GM21737 (cell line): ENCODE measurements at regions not wholly inside any gene's neighbourhood (a gene's known extent, or its start where the extent isn't known, plus 50 kb on each side); places are given as distances from the start of the nearest gene placed in this dataset.
A peak's percentile ranks its signal among the peaks of the same experiment; 100 is the strongest.
"Not testable (repeated sequence)": the region's sequence is repeated elsewhere in the genome, so short reads cannot be mapped to it uniquely, and the experiment has no call there.

Experiments used
- ATAC-seq: cut with Tn5 transposase; IDR thresholded peaks from one replicate; pipeline ENCODE4 v1.9.1; 2021; ENCODE audit warnings: mild to moderate bottlenecking, moderate library complexity; ENCODE audit not compliant: unreplicated experiment

- no peak for ATAC-seq
Measured at GRCh38 chr10:53107711-53108110, 335.1 kb upstream of the MBL2 start.

GRCh38 chr10:53102424-53102823 is 329.8 kb upstream of the MBL2 start:
- ATAC-seq = no peak

GRCh38 chr10:53093878-53094277 is 321.3 kb upstream of the MBL2 start:
- no peak for ATAC-seq

GRCh38 chr10:53091574-53091973 is 319.0 kb upstream of the MBL2 start:
- ATAC-seq = no peak

- no peak for ATAC-seq
Measured at GRCh38 chr10:53088961-53089360, 316.4 kb upstream of the MBL2 start.

- ATAC-seq = no peak
Measured at GRCh38 chr10:53079283-53079682, 306.7 kb upstream of the MBL2 start.

GRCh38 chr10:53076948-53077347 is 304.4 kb upstream of the MBL2 start:
- ATAC-seq = no peak

- no peak for ATAC-seq
Measured at GRCh38 chr10:53075469-53075868, 302.9 kb upstream of the MBL2 start.

GRCh38 chr10:53072144-53072543 is 299.6 kb upstream of the MBL2 start:
- no peak for ATAC-seq

- no peak for ATAC-seq
Measured at GRCh38 chr10:53071505-53072125, 299.0 kb upstream of the MBL2 start.

- no peak for ATAC-seq
Measured at GRCh38 chr10:53069013-53069412, 296.4 kb upstream of the MBL2 start.

- no peak for ATAC-seq
Measured at GRCh38 chr10:53064614-53065013, 292.0 kb upstream of the MBL2 start.

GRCh38 chr10:53063805-53064204 is 291.2 kb upstream of the MBL2 start:
- ATAC-seq = no peak

- no peak for ATAC-seq
Measured at GRCh38 chr10:53052521-53053164, 280.1 kb upstream of the MBL2 start.

- no peak for ATAC-seq
Measured at GRCh38 chr10:53045315-53045714, 272.7 kb upstream of the MBL2 start.

- not testable (repeated sequence) for ATAC-seq
Measured at GRCh38 chr10:53035823-53036222, 263.2 kb upstream of the MBL2 start.

- ATAC-seq = no peak
Measured at GRCh38 chr10:53033396-53033795, 260.8 kb upstream of the MBL2 start.

GRCh38 chr10:53029872-53030849 is 257.6 kb upstream of the MBL2 start:
- ATAC-seq = peak; percentile 48

GRCh38 chr10:53029449-53029848 is 256.9 kb upstream of the MBL2 start:
- ATAC-seq = no peak

GRCh38 chr10:53025765-53026164 is 253.2 kb upstream of the MBL2 start:
- ATAC-seq = not testable (repeated sequence)

GRCh38 chr10:53025172-53025711 is 252.7 kb upstream of the MBL2 start:
- no peak for ATAC-seq
